GM23338 (cell line): ENCODE measurements at regions not wholly inside any gene's neighbourhood (a gene's known extent, or its start where the extent isn't known, plus 50 kb on each side); places are given as distances from the start of the nearest gene placed in this dataset.

Source experiments
- ATAC-seq: fragments of 200-7000 bp; cut with Tn5 transposase; 3 replicates; pipeline ENCODE4 v1.9.1; 2020
- DNase-seq: peaks from one replicate; pipeline ENCODE4 v3.0.0-alpha.2; 2015; ENCODE audit warnings: low spot score
- H2AFZ ChIP-seq: fragments of 200-600 bp; sonication (generic); 2 replicates; pipeline ENCODE4 v1.8.0; 2016; ENCODE audit warnings: antibody characterized with exemption, mild to moderate bottlenecking, moderate library complexity
- H3F3A ChIP-seq: fragments of 200-600 bp; sonication (generic); replicated peaks from 2 replicates; pipeline ENCODE4 v1.8.0; 2017; ENCODE audit warnings: antibody characterized with exemption, mixed run types, low read depth
- H3K27ac ChIP-seq: fragments of 200-600 bp; sonication (generic); 2 replicates; pipeline ENCODE4 v1.6.1; 2016; ENCODE audit warnings: low read depth
- H3K27me3 ChIP-seq: fragments of 200-600 bp; sonication (generic); 2 replicates; pipeline ENCODE4 v1.8.0; 2016; ENCODE audit warnings: mild to moderate bottlenecking, mixed run types, moderate library complexity; ENCODE audit not compliant: insufficient read depth
- H3K36me3 ChIP-seq: fragments of 200-600 bp; sonication (generic); 2 replicates; pipeline ENCODE4 v1.8.0; 2016; ENCODE audit warnings: mild to moderate bottlenecking; ENCODE audit not compliant: insufficient read depth
- H3K4me1 ChIP-seq: fragments of 200-600 bp; sonication (generic); 2 replicates; pipeline ENCODE4 v1.8.0; 2016; ENCODE audit warnings: mild to moderate bottlenecking, moderate library complexity; ENCODE audit not compliant: insufficient read depth
- H3K4me2 ChIP-seq: fragments of 200-600 bp; sonication (generic); 2 replicates; pipeline ENCODE4 v1.7.1; 2017; ENCODE audit warnings: mixed run types
- H3K4me3 ChIP-seq: fragments of 200-600 bp; sonication (generic); 2 replicates; pipeline ENCODE4 v1.6.1; 2016; ENCODE audit warnings: mixed run types
- H3K79me2 ChIP-seq: fragments of 200-600 bp; sonication (generic); replicated peaks from 2 replicates; pipeline ENCODE4 v1.8.0; 2017; ENCODE audit warnings: mild to moderate bottlenecking; ENCODE audit not compliant: insufficient read depth
- H3K9me2 ChIP-seq: fragments of 200-600 bp; sonication (generic); 2 replicates; pipeline ENCODE4 v1.8.0; 2017; ENCODE audit not compliant: insufficient read depth
- H4K20me1 ChIP-seq: fragments of 200-600 bp; sonication (generic); replicated peaks from 2 replicates; pipeline ENCODE4 v1.8.0; 2017; ENCODE audit warnings: mild to moderate bottlenecking; ENCODE audit not compliant: insufficient read depth
- H3K27ac Mint-ChIP-seq: 2 replicates; pipeline ENCODE4 v1.8.0; 2020; ENCODE audit warnings: inconsistent platforms, mild to moderate bottlenecking, moderate library complexity, mixed read lengths
- H3K27me3 Mint-ChIP-seq: 3 replicates; pipeline ENCODE4 v1.8.0; 2022; ENCODE audit warnings: low read depth, mild to moderate bottlenecking, moderate library complexity, mixed read lengths, inconsistent platforms; ENCODE audit not compliant: insufficient read depth, poor library complexity
- H3K36me3 Mint-ChIP-seq: 3 replicates; pipeline ENCODE4 v1.8.0; 2021; ENCODE audit warnings: low read depth, mild to moderate bottlenecking, inconsistent platforms, moderate library complexity, mixed read lengths
- H3K4me1 Mint-ChIP-seq: 3 replicates; pipeline ENCODE4 v1.8.0; 2020; ENCODE audit warnings: mild to moderate bottlenecking, inconsistent platforms, mixed read lengths
- H3K4me3 Mint-ChIP-seq: 3 replicates; pipeline ENCODE4 v1.8.0; 2021; ENCODE audit warnings: moderate library complexity, mild to moderate bottlenecking, inconsistent platforms, mixed read lengths
- H3K9me3 Mint-ChIP-seq: 3 replicates; pipeline ENCODE4 v1.8.0; 2020; ENCODE audit warnings: moderate library complexity, mild to moderate bottlenecking, inconsistent platforms, mixed read lengths
- EZH2 ChIP-seq: fragments of 200-600 bp; sonication (generic); IDR thresholded peaks from one replicate; pipeline ENCODE4 v1.8.0; 2017; ENCODE audit warnings: antibody characterized with exemption, mild to moderate bottlenecking, low read depth; ENCODE audit not compliant: unreplicated experiment
- EZH2phosphoT487 ChIP-seq: fragments of 200-600 bp; sonication (generic); IDR thresholded peaks from one replicate; pipeline ENCODE4 v1.8.1; 2018; ENCODE audit warnings: antibody characterized with exemption; ENCODE audit not compliant: unreplicated experiment
- JUNB ChIP-seq: IDR thresholded peaks from one replicate; pipeline ENCODE4 v1.6.1; 2016; ENCODE audit warnings: antibody characterized with exemption; ENCODE audit not compliant: unreplicated experiment
- NANOG ChIP-seq: IDR thresholded peaks from 2 replicates; pipeline ENCODE4 v1.6.1; 2016; ENCODE audit warnings: antibody characterized with exemption, borderline replicate concordance
- ZNF114 ChIP-seq: fragments of 250-450 bp; sonication (Bioruptor Pico); IDR thresholded peaks from 2 replicates; pipeline ENCODE4 v1.5.0; 2020; ENCODE audit warnings: mild to moderate bottlenecking, moderate library complexity
- TF ChIP-seq, protein P1 (sequence below), 2 experiments: fragments of 200-600 bp in 1 of 2; sonication (generic) in 1 of 2; conservative IDR thresholded peaks; 2 replicates each; pipeline versions ENCODE4 v1.5.1 to v1.6.1; 2016 to 2017; ENCODE audit warnings: antibody characterized with exemption in 2 of 2, low read depth in 2 of 2, mild to moderate bottlenecking in 2 of 2, moderate library complexity in 1 of 2

DNA sequence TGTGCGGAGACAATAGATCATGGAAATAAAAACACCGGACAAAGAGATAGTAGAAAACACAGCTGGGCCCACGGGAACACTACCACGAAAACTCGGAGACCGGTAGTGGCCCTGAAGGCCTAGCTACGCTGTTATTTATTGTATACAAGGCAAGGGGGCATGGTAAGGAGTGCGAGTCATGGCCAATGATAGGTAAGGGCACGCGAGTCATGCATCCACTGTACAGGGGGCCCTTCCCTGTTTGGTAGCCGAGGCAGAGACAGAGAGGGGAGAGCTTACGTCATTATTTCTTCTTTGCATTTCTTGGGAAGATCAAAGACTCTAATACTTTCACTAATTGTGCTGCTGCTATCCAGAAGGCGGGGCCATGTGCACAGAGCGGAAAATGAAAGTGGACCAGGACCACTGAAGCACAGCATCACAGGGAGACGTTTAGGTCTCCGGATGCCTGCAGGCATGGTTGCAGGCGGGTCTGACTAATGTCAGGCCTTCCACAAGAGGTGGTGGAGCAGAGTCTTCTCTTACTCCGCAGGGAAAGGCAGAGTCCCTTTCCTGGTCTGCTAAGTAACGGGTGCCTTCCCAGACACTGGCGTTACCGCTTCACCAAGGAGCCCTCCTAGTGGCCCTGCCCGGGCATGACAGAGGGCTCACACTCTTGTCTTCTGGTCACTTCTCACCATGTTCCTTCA lies 74.4 kb upstream of the ARL4D start:
- Mint-ChIP-seq H3K36me3 (peaks cover 17% of the 10 kb centered on the region; the same call in 2 of the 3 replicates), H3K27ac (no peak overlapping the region), H3K27me3 (peaks cover 7% of the 10 kb centered on the region), H3K4me1 (peaks cover 9% of the 10 kb centered on the region), H3K4me3 (no peak overlapping the region), H3K9me3 (peaks cover 15% of the 10 kb centered on the region)
- Histone ChIP-seq H3K9me2 (no peaks in the 10 kb centered on the region), H3F3A (0 out of 2 replicates have a peak, but pooled peaks cover 4% of the 10 kb centered on the region), H3K4me3 (no peak overlapping the region), H3K27ac (peak overlapping the region; percentile 42; the same call in 1 of the 2 replicates), H3K36me3 (no peaks in the 10 kb centered on the region; the same call in 1 of the 2 replicates), H3K4me1 (peaks cover 4% of the 10 kb centered on the region; the same call in 1 of the 2 replicates), H3K79me2 (no peaks in the 10 kb centered on the region), H3K27me3 (no peaks in the 10 kb centered on the region), H2AFZ (no peak overlapping the region), H3K4me2 (no peak overlapping the region), H4K20me1 (no peaks in the 10 kb centered on the region)
- DNase-seq (peak; percentile 63), ATAC-seq (peak; percentile 81)
- TF ChIP-seq NANOG = no peak
- TF ChIP-seq, protein P1, sequence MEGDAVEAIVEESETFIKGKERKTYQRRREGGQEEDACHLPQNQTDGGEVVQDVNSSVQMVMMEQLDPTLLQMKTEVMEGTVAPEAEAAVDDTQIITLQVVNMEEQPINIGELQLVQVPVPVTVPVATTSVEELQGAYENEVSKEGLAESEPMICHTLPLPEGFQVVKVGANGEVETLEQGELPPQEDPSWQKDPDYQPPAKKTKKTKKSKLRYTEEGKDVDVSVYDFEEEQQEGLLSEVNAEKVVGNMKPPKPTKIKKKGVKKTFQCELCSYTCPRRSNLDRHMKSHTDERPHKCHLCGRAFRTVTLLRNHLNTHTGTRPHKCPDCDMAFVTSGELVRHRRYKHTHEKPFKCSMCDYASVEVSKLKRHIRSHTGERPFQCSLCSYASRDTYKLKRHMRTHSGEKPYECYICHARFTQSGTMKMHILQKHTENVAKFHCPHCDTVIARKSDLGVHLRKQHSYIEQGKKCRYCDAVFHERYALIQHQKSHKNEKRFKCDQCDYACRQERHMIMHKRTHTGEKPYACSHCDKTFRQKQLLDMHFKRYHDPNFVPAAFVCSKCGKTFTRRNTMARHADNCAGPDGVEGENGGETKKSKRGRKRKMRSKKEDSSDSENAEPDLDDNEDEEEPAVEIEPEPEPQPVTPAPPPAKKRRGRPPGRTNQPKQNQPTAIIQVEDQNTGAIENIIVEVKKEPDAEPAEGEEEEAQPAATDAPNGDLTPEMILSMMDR (conservative IDR thresholded peaks at IDR 0.05; ENCODE audit: low read depth in 2 of 2) = peak; percentile 28 to 41; a peak in 3 of 4 replicates
- no peak for TF ChIP-seq ZNF114 (CRISPR knock-in tag)
- no peak for TF ChIP-seq EZH2

DNA sequence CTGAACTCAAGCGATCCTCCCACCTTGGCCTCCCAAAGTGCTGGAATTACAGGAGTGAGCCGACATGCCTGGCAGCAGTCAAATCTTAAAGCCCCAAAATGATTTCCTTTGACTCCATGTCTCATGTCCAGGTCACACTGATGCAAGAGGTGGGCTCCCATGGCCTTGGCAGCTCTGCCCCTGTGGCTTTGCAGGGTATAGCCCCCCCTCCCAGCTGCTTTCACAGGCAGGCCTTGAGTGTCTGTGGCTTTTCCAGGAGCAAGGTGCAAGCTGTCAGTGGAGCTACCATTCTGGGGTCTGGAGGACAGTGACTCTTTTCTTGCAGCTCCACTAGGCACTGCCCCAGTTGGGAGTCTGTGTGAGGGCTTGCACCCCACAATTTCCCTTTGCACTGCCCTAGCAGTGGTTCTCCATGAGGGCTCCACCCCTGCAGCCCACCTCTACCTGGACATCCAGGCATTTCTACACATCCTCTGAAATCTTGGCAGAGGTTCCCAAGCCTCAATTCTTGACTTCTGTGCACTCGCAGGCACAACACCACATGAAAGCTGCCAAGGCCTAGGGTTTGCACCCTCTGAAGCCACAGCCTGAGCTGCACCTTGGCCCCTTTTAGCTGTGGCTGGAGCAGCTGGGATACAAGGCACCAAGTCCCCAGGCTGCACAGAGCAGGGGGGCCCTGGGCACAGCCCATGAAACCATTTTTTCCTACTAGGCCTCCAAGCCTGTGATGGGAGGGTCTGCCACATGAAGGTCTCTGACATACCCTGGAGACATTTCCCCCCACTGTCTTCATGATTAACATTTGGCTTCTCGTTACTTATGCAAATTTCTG lies 79.3 kb upstream of the ARL4D start:
- no peaks in the 10 kb centered on the region for H3K9me2 ChIP-seq
- TF ChIP-seq, protein P1 (conservative IDR thresholded peaks at IDR 0.05; ENCODE audit: low read depth in 2 of 2) = no peak
- TF ChIP-seq EZH2phosphoT487 = no peak
- TF ChIP-seq ZNF114 (CRISPR knock-in tag) = no peak
- no peak for TF ChIP-seq JUNB
- no peak for TF ChIP-seq EZH2
- H4K20me1 ChIP-seq = no peaks in the 10 kb centered on the region
- H3K4me3 Mint-ChIP-seq = no peak overlapping the region
- H3K36me3 Mint-ChIP-seq = peaks cover 30% of the 10 kb centered on the region
- no peak overlapping the region for H3K27ac ChIP-seq
- peaks cover 13% of the 10 kb centered on the region for H3K27me3 Mint-ChIP-seq
- H3K36me3 ChIP-seq = no peaks in the 10 kb centered on the region; the same call in 1 of the 2 replicates
- no peak for ATAC-seq
- no peak overlapping the region for H3K4me2 ChIP-seq
- no peaks in the 10 kb centered on the region for H3K27me3 ChIP-seq
- no peak overlapping the region for H3K27ac Mint-ChIP-seq
- H3F3A ChIP-seq = 0 out of 2 replicates have a peak, but pooled peaks cover 6% of the 10 kb centered on the region
- no peak overlapping the region for H2AFZ ChIP-seq
- H3K4me1 Mint-ChIP-seq = peaks cover 14% of the 10 kb centered on the region
- no peak for DNase-seq
- H3K4me3 ChIP-seq = no peak overlapping the region
- H3K9me3 Mint-ChIP-seq = peaks cover 35% of the 10 kb centered on the region
- peaks cover 4% of the 10 kb centered on the region; the same call in 1 of the 2 replicates for H3K4me1 ChIP-seq
- no peaks in the 10 kb centered on the region for H3K79me2 ChIP-seq
